ENCODE measurements at regions not wholly inside any gene's neighbourhood (a gene's known extent, or its start where the extent isn't known, plus 50 kb on each side); places are given as distances from the start of the nearest gene placed in this dataset.

DNA sequence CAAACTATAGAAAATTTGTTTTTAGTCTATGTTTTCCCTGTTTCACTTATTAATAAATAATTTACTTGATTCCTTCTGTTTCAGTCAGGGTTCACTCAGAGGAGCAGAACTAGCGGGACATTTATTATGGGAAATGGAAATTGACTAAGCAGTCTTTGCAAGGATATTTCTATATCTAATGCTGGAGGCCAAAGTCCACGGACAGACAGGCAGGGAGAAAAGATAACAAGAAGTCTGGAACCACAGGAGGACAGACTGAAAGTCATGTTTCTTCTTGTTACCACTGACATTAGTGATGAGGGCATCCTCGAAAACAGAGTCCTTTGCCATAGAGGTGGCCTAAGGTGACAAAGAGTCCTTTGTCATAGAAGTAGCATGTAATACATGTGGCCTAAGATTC is 744.5 kb upstream of the TMPRSS15 start:
- H4K20me1 ChIP-seq (ENCODE audit: insufficient read depth, low read length): no peaks in the 10 kb centered on the region
- no peak for DNase-seq
- H3K36me3 ChIP-seq (ENCODE audit: insufficient read depth, low read length): no peaks in the 10 kb centered on the region
- no peak overlapping the region for H3K9ac ChIP-seq (ENCODE audit: low read depth, low read length)
- no peak overlapping the region for H3K4me3 ChIP-seq (ENCODE audit: low read depth in 1 of 2, low read length in 2 of 2)
- no peak overlapping the region for H3K27ac ChIP-seq (ENCODE audit: low read length)
- no peaks in the 10 kb centered on the region for H3K9me3 ChIP-seq (ENCODE audit: insufficient read depth, low read length, severe bottlenecking)
- no peak overlapping the region for H2AFZ ChIP-seq (ENCODE audit: low read depth, low read length)
- H3K27me3 ChIP-seq (ENCODE audit: insufficient read depth, low read length, poor library complexity): no peaks in the 10 kb centered on the region
- no peaks in the 10 kb centered on the region for H3K79me2 ChIP-seq (ENCODE audit: insufficient read depth, low read length)
- no peaks in the 10 kb centered on the region for H3K4me1 ChIP-seq (ENCODE audit: insufficient read depth, low read length)
- H3K4me2 ChIP-seq (ENCODE audit: insufficient read depth, low read length): no peak overlapping the region
- no peak for TF ChIP-seq EZH2 (IDR thresholded peaks at IDR 0.05; ENCODE audit: borderline replicate concordance, low read depth, low read length, severe bottlenecking)
- TF ChIP-seq, protein P1, sequence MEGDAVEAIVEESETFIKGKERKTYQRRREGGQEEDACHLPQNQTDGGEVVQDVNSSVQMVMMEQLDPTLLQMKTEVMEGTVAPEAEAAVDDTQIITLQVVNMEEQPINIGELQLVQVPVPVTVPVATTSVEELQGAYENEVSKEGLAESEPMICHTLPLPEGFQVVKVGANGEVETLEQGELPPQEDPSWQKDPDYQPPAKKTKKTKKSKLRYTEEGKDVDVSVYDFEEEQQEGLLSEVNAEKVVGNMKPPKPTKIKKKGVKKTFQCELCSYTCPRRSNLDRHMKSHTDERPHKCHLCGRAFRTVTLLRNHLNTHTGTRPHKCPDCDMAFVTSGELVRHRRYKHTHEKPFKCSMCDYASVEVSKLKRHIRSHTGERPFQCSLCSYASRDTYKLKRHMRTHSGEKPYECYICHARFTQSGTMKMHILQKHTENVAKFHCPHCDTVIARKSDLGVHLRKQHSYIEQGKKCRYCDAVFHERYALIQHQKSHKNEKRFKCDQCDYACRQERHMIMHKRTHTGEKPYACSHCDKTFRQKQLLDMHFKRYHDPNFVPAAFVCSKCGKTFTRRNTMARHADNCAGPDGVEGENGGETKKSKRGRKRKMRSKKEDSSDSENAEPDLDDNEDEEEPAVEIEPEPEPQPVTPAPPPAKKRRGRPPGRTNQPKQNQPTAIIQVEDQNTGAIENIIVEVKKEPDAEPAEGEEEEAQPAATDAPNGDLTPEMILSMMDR (IDR thresholded peaks at IDR 0.05; ENCODE audit: borderline replicate concordance, extremely low read depth, low read length, poor library complexity, severe bottlenecking): no peak
- no peak for ATAC-seq (ENCODE audit: insufficient read depth, low read depth)

- Histone ChIP-seq H4K20me1 (ENCODE audit: insufficient read depth, low read length) (no peaks in the 10 kb centered on the region), H3K4me2 (ENCODE audit: insufficient read depth, low read length) (no peak overlapping the region), H3K27me3 (ENCODE audit: insufficient read depth, low read length, poor library complexity) (no peaks in the 10 kb centered on the region), H3K79me2 (ENCODE audit: insufficient read depth, low read length) (no peaks in the 10 kb centered on the region), H3K36me3 (ENCODE audit: insufficient read depth, low read length) (no peaks in the 10 kb centered on the region), H3K4me3 (ENCODE audit: low read depth in 1 of 2, low read length in 2 of 2) (no peak overlapping the region), H3K9me3 (ENCODE audit: insufficient read depth, low read length, severe bottlenecking) (peaks cover 2% of the 10 kb centered on the region), H3K4me1 (ENCODE audit: insufficient read depth, low read length) (no peaks in the 10 kb centered on the region), H2AFZ (ENCODE audit: low read depth, low read length) (no peak overlapping the region), H3K9ac (ENCODE audit: low read depth, low read length) (no peak overlapping the region), H3K27ac (ENCODE audit: low read length) (no peak overlapping the region)
- DNase-seq (no peak), ATAC-seq (ENCODE audit: insufficient read depth, low read depth) (no peak)
- no peak for TF ChIP-seq EZH2 (IDR thresholded peaks at IDR 0.05; ENCODE audit: borderline replicate concordance, low read depth, low read length, severe bottlenecking)
- TF ChIP-seq, protein P1 (IDR thresholded peaks at IDR 0.05; ENCODE audit: borderline replicate concordance, extremely low read depth, low read length, poor library complexity, severe bottlenecking): no peak
Observed at GRCh38 chr21:19171585-19171984, 768.0 kb upstream of the TMPRSS15 start.

DNA sequence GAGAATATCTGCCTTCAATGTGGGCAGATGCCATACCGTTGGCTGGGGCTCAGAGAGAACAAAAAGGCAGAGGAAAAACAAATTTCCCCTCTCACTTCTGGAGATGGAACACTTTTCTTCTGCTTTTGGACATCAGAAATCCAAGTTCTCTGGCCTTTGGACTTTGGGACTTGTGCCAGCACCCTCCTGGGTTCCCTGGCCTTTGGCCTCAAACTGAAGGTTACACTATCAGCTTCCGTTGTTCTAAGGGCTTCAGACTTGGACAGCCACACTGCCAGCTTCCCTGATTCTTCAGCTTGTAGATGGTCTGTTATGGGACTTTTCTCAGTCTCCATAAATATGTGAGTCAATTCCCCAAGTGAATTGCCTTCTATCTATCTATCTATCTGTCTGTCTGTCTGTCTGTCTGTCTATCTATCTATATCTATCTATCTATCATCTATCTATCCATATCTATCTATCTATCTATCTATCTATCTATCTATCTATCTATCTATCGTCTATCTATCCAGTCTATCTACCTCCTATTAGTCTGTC is 778.1 kb upstream of the TMPRSS15 start:
- no peak overlapping the region for H3K4me2 ChIP-seq (ENCODE audit: insufficient read depth, low read length)
- no peak overlapping the region for H3K9ac ChIP-seq (ENCODE audit: low read depth, low read length)
- no peaks in the 10 kb centered on the region for H3K79me2 ChIP-seq (ENCODE audit: insufficient read depth, low read length)
- H3K36me3 ChIP-seq (ENCODE audit: insufficient read depth, low read length): no peaks in the 10 kb centered on the region
- ATAC-seq (ENCODE audit: insufficient read depth, low read depth): no peak
- no peak for DNase-seq
- no peak overlapping the region for H3K27ac ChIP-seq (ENCODE audit: low read length)
- H4K20me1 ChIP-seq (ENCODE audit: insufficient read depth, low read length): no peaks in the 10 kb centered on the region
- no peak overlapping the region for H3K4me3 ChIP-seq (ENCODE audit: low read depth in 1 of 2, low read length in 2 of 2)
- H2AFZ ChIP-seq (ENCODE audit: low read depth, low read length): no peak overlapping the region
- H3K27me3 ChIP-seq (ENCODE audit: insufficient read depth, low read length, poor library complexity): no peaks in the 10 kb centered on the region
- TF ChIP-seq, protein P1 (IDR thresholded peaks at IDR 0.05; ENCODE audit: borderline replicate concordance, extremely low read depth, low read length, poor library complexity, severe bottlenecking): no peak
- no peak for TF ChIP-seq EZH2 (IDR thresholded peaks at IDR 0.05; ENCODE audit: borderline replicate concordance, low read depth, low read length, severe bottlenecking)
- no peaks in the 10 kb centered on the region for H3K9me3 ChIP-seq (ENCODE audit: insufficient read depth, low read length, severe bottlenecking)
- no peaks in the 10 kb centered on the region for H3K4me1 ChIP-seq (ENCODE audit: insufficient read depth, low read length)

- Histone ChIP-seq H3K79me2 (ENCODE audit: insufficient read depth, low read length) (no peaks in the 10 kb centered on the region), H4K20me1 (ENCODE audit: insufficient read depth, low read length) (no peaks in the 10 kb centered on the region), H3K36me3 (ENCODE audit: insufficient read depth, low read length) (no peaks in the 10 kb centered on the region), H3K9me3 (ENCODE audit: insufficient read depth, low read length, severe bottlenecking) (no peaks in the 10 kb centered on the region), H3K9ac (ENCODE audit: low read depth, low read length) (no peak overlapping the region), H2AFZ (ENCODE audit: low read depth, low read length) (no peak overlapping the region), H3K4me2 (ENCODE audit: insufficient read depth, low read length) (no peak overlapping the region), H3K4me1 (ENCODE audit: insufficient read depth, low read length) (no peaks in the 10 kb centered on the region), H3K27ac (ENCODE audit: low read length) (no peak overlapping the region), H3K27me3 (ENCODE audit: insufficient read depth, low read length, poor library complexity) (no peaks in the 10 kb centered on the region), H3K4me3 (ENCODE audit: low read depth in 1 of 2, low read length in 2 of 2) (no peak overlapping the region)
- DNase-seq (no peak), ATAC-seq (ENCODE audit: insufficient read depth, low read depth) (no peak)
- TF ChIP-seq EZH2 (IDR thresholded peaks at IDR 0.05; ENCODE audit: borderline replicate concordance, low read depth, low read length, severe bottlenecking): no peak
Observed at GRCh38 chr21:19197950-19198349, 794.4 kb upstream of the TMPRSS15 start.

Data from DND-41 (cell line).